Neuron (in vitro differentiated cells): ENCODE measurements at regions not wholly inside any gene's neighbourhood (a gene's known extent, or its start where the extent isn't known, plus 50 kb on each side); places are given as distances from the start of the nearest gene placed in this dataset.

Experiments used
- H2AFZ ChIP-seq: one replicate; pipeline ENCODE4 v1.6.1; 2013; ENCODE audit warnings: low read depth, mild to moderate bottlenecking, inconsistent platforms, low read length, moderate library complexity
- H3K27me3 ChIP-seq: one replicate; pipeline ENCODE4 v1.6.1; 2013; ENCODE audit warnings: low read length; ENCODE audit not compliant: insufficient read depth
- H3K36me3 ChIP-seq: one replicate; pipeline ENCODE4 v1.6.1; 2013; ENCODE audit warnings: low read length; ENCODE audit not compliant: insufficient read depth
- H3K4me1 ChIP-seq: one replicate; pipeline ENCODE4 v1.6.1; 2013; ENCODE audit warnings: low read length; ENCODE audit not compliant: insufficient read depth
- H3K4me3 ChIP-seq: 2 replicates; pipeline ENCODE4 v1.5.1; 2013; ENCODE audit warnings: mild to moderate bottlenecking, low read length, moderate library complexity
- H3K9me3 ChIP-seq: one replicate; pipeline ENCODE4 v1.6.1; 2013; ENCODE audit warnings: low read length

- Histone ChIP-seq H3K36me3 (no peaks in the 10 kb centered on the region), H2AFZ (no peak overlapping the region), H3K4me1 (peaks cover 8% of the 10 kb centered on the region), H3K4me3 (no peak overlapping the region), H3K27me3 (no peaks in the 10 kb centered on the region), H3K9me3 (no peaks in the 10 kb centered on the region)
These were observed 691.7 kb upstream of the FANCL start for GRCh38 chr2:58932801-58933200.

- H3K4me1 ChIP-seq, result peaks cover 8% of the 10 kb centered on the region
- H3K4me3 ChIP-seq, result no peak overlapping the region
- no peak overlapping the region for H2AFZ ChIP-seq
- no peaks in the 10 kb centered on the region for H3K9me3 ChIP-seq
- H3K27me3 ChIP-seq, result no peaks in the 10 kb centered on the region
- no peaks in the 10 kb centered on the region for H3K36me3 ChIP-seq
These were observed 689.4 kb upstream of the FANCL start for GRCh38 chr2:58930537-58930936.

DNA sequence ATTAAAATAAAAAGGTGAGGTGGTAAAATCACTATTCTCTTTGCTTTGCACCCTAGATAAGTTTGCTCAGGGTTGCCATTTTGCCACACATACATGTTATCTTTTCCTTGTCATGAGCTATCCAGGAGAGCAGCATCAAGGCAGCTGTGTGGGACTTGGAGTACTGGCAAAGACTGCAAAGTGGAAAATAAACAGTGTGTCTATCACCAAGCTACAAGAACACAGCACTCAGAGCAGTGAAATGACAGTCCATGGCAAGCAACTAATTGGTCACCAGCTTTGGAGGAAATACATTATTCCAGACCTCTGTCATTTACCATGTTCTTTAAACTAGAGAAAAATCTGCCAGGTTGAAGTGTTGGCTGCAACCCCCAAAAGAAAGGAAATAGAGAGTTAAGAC, 687.8 kb upstream of the FANCL start:
- no peak overlapping the region for H2AFZ ChIP-seq
- no peaks in the 10 kb centered on the region for H3K9me3 ChIP-seq
- no peak overlapping the region for H3K4me3 ChIP-seq
- H3K27me3 ChIP-seq, result no peaks in the 10 kb centered on the region
- H3K4me1 ChIP-seq, result peaks cover 8% of the 10 kb centered on the region
- no peaks in the 10 kb centered on the region for H3K36me3 ChIP-seq

DNA sequence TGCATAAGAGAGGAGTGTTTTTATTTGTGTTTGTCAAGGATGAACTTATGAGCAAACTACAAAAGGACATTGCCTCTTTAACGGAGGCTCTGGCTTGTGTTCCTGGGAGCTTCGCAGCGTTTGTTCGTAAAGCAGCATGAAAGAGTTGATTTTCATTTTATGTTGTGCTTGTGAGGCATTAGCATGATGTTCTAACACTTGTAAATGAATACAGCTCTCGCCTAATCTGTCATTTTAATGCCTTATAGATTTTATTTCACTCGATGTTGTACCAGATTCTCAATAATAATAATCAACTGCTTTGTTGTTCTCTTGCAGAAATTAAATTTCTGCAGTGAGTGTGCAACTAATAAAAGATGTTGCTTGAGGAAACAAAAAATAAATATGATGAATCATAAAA, 687.3 kb upstream of the FANCL start:
- Histone ChIP-seq H2AFZ (no peak overlapping the region), H3K36me3 (no peaks in the 10 kb centered on the region), H3K4me1 (peaks cover 8% of the 10 kb centered on the region), H3K4me3 (no peak overlapping the region), H3K27me3 (no peaks in the 10 kb centered on the region), H3K9me3 (no peaks in the 10 kb centered on the region)

DNA sequence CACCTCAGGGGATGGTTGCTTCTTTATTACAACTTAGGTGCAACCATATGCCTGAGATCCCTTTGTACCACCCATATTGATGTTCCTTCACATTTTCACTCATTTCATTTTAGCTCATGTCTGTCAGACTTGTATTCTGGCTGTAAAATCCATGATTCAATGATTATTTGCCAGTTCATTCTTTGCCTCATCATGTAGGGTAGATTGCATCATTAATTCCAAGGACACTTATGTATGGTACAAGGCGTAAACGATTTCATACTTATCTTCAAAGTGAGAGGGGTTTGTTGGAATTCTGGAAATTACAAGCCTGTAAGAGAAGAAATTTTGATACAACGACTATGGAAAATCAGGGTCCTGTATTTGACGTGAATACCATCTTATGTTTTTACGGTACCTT, 685.0 kb upstream of the FANCL start:
- no peaks in the 10 kb centered on the region for H3K9me3 ChIP-seq
- H2AFZ ChIP-seq, result no peak overlapping the region
- H3K36me3 ChIP-seq, result no peaks in the 10 kb centered on the region
- H3K4me1 ChIP-seq, result peaks cover 8% of the 10 kb centered on the region
- H3K4me3 ChIP-seq, result no peak overlapping the region
- no peaks in the 10 kb centered on the region for H3K27me3 ChIP-seq

DNA sequence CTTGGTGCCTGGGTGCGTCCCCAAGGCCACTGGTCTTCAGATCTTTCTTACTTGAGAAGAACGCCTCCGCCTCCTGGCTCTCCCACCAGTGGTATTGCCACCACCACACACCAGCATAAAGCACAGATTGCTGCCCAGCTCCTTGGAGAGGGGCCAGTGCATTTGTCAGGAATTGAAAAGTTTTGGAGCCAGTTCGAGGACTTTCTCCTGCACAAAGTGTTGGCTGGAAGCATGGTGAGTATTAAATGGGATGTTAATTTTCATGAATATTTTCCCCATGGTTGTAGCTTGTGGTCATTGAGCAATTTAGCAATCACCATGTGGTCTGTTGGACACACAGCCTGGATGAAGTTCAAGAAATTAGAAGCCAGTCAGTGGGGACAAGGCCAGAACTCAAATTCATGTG, 684.6 kb upstream of the FANCL start:
- Histone ChIP-seq H3K9me3 (no peaks in the 10 kb centered on the region), H3K36me3 (no peaks in the 10 kb centered on the region), H3K4me1 (peaks cover 6% of the 10 kb centered on the region), H3K4me3 (no peak overlapping the region), H2AFZ (no peak overlapping the region), H3K27me3 (no peaks in the 10 kb centered on the region)

DNA sequence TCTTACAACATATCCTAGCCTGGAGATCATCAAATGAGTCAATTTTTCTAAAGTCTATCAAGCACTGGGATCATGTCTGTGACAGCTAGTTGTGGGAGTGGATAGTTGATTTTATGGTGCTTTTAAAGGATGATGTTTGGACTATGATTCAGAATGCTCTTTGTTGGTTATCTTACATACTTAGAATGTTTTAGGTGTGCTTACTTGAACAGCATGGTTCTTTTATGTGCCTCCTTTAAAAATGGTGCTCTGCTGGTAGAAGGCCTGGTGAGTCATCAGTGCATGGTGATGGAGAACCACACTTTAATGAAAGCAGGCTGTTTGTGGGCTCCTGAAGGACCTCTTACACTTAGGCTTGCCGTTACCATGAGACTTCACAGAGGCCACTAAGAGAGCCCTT, 682.7 kb upstream of the FANCL start:
- H3K36me3 ChIP-seq, result no peaks in the 10 kb centered on the region
- no peak overlapping the region for H3K4me3 ChIP-seq
- no peaks in the 10 kb centered on the region for H3K9me3 ChIP-seq
- H3K4me1 ChIP-seq, result peaks cover 8% of the 10 kb centered on the region
- H3K27me3 ChIP-seq, result no peaks in the 10 kb centered on the region
- no peak overlapping the region for H2AFZ ChIP-seq

- Histone ChIP-seq H3K36me3 (no peaks in the 10 kb centered on the region), H3K4me3 (no peak overlapping the region), H3K4me1 (peaks cover 23% of the 10 kb centered on the region), H2AFZ (no peak overlapping the region), H3K27me3 (no peaks in the 10 kb centered on the region), H3K9me3 (no peaks in the 10 kb centered on the region)
These were observed 681.1 kb upstream of the FANCL start for GRCh38 chr2:58922245-58922644.

DNA sequence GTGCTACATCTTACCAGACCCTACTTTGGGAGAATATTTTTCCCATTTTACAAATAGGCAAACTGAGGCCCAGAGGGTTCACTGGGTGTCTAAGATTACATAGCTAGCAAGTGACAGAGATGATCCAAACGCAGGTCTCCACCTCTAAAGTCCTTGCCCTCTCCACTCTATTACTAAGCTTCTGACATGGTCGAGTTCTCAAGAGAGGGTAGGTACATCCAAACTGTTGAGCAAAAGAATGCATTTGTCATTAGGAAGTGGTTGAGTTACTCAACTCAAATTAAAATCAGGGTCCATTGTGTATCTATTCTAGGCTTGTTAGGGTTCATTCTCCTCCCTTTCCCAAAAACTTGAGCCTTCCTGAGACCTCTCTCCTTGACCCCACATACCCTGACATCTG, 680.6 kb upstream of the FANCL start:
- Histone ChIP-seq H3K4me3 (no peak overlapping the region), H3K4me1 (peaks cover 28% of the 10 kb centered on the region)

GRCh38 chr2:58920001-58920400, 678.9 kb upstream of the FANCL start:
- H3K36me3 ChIP-seq, result no peaks in the 10 kb centered on the region
- no peaks in the 10 kb centered on the region for H3K9me3 ChIP-seq
- H3K4me1 ChIP-seq, result peaks cover 44% of the 10 kb centered on the region
- H3K4me3 ChIP-seq, result no peak overlapping the region
- no peak overlapping the region for H2AFZ ChIP-seq
- no peaks in the 10 kb centered on the region for H3K27me3 ChIP-seq

More for the DNA sequence above, 680.6 kb upstream of the FANCL start:
- H3K36me3 ChIP-seq, result no peaks in the 10 kb centered on the region
- H3K9me3 ChIP-seq, result no peaks in the 10 kb centered on the region
- H3K27me3 ChIP-seq, result no peaks in the 10 kb centered on the region
- H2AFZ ChIP-seq, result no peak overlapping the region

GRCh38 chr2:58919316-58919715, 678.2 kb upstream of the FANCL start:
- Histone ChIP-seq H3K4me1 (peaks cover 51% of the 10 kb centered on the region), H3K9me3 (no peaks in the 10 kb centered on the region), H3K4me3 (no peak overlapping the region)

DNA sequence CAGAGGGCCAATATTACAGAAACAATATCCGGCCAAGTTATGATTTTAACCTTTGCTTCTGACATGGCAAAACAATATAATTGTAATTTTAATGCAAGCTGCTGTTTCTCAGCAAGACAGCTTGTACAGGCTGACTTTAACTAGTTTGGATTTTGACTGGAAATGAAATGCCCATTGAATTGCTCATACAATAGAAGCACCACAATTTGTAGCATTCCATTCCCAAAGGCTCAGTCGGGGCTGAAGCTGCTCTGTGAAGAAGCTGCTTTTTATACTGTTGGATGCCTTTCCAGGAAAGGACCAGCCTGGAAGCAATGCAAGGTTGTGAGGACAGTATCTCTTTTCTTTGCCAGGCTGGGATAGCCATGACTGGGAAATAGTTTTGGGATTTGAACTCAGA, 677.0 kb upstream of the FANCL start:
- H3K4me3 ChIP-seq, result no peak overlapping the region
- peaks cover 63% of the 10 kb centered on the region for H3K4me1 ChIP-seq
- H2AFZ ChIP-seq, result no peak overlapping the region
- H3K9me3 ChIP-seq, result no peaks in the 10 kb centered on the region
- H3K36me3 ChIP-seq, result no peaks in the 10 kb centered on the region
- no peaks in the 10 kb centered on the region for H3K27me3 ChIP-seq

More at GRCh38 chr2:58919316-58919715, 678.2 kb upstream of the FANCL start:
- H3K27me3 ChIP-seq, result no peaks in the 10 kb centered on the region
- H3K36me3 ChIP-seq, result no peaks in the 10 kb centered on the region
- no peak overlapping the region for H2AFZ ChIP-seq

- H3K4me3 ChIP-seq, result no peak overlapping the region
- H3K4me1 ChIP-seq, result peaks cover 68% of the 10 kb centered on the region
These were observed 676.5 kb upstream of the FANCL start for GRCh38 chr2:58917596-58917995.

DNA sequence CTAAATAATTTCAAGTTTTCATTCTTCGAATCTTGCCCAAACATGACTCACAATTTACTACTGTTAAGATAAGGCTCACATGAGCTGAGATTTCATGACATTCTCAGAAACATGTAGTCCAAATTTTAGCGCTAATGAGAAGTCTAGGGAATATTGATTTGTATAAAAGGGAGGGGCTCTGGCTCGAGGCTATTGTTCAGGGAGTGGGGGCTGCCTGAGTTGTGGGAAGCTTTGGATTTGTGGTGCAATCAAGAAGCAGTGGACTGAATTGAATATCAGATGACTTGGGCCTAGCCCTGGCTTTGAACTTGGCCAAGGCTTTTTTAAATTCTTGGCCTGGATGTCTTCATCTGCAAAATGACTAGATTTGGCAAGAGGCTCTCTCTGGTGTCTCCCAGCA, 674.9 kb upstream of the FANCL start:
- H3K36me3 ChIP-seq, result no peaks in the 10 kb centered on the region
- H3K4me1 ChIP-seq, result peaks cover 83% of the 10 kb centered on the region

More at GRCh38 chr2:58917596-58917995, 676.5 kb upstream of the FANCL start:
- Histone ChIP-seq H2AFZ (no peak overlapping the region), H3K27me3 (no peaks in the 10 kb centered on the region), H3K36me3 (no peaks in the 10 kb centered on the region), H3K9me3 (no peaks in the 10 kb centered on the region)

More for the DNA sequence above, 674.9 kb upstream of the FANCL start:
- H3K4me3 ChIP-seq, result no peak overlapping the region
- no peak overlapping the region for H2AFZ ChIP-seq
- no peaks in the 10 kb centered on the region for H3K27me3 ChIP-seq
- no peaks in the 10 kb centered on the region for H3K9me3 ChIP-seq
